Loucy (cell line): ENCODE measurements at regions not wholly inside any gene's neighbourhood (a gene's known extent, or its start where the extent isn't known, plus 50 kb on each side); places are given as distances from the start of the nearest gene placed in this dataset.

Experiments
- EZH2phosphoT487 ChIP-seq: fragments of 200-600 bp; IDR thresholded peaks from 2 replicates; pipeline ENCODE4 v1.6.1; 2018; ENCODE audit warnings: antibody characterized with exemption, mild to moderate bottlenecking, moderate library complexity, borderline replicate concordance
- TF ChIP-seq, protein P1 (sequence below): fragments of 200-600 bp; sonication (generic); conservative IDR thresholded peaks from 2 replicates; pipeline ENCODE4 v1.5.1; 2014; ENCODE audit warnings: mild to moderate bottlenecking, antibody characterized with exemption, low read length

- TF ChIP-seq, protein P1, sequence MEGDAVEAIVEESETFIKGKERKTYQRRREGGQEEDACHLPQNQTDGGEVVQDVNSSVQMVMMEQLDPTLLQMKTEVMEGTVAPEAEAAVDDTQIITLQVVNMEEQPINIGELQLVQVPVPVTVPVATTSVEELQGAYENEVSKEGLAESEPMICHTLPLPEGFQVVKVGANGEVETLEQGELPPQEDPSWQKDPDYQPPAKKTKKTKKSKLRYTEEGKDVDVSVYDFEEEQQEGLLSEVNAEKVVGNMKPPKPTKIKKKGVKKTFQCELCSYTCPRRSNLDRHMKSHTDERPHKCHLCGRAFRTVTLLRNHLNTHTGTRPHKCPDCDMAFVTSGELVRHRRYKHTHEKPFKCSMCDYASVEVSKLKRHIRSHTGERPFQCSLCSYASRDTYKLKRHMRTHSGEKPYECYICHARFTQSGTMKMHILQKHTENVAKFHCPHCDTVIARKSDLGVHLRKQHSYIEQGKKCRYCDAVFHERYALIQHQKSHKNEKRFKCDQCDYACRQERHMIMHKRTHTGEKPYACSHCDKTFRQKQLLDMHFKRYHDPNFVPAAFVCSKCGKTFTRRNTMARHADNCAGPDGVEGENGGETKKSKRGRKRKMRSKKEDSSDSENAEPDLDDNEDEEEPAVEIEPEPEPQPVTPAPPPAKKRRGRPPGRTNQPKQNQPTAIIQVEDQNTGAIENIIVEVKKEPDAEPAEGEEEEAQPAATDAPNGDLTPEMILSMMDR: no peak
- TF ChIP-seq EZH2phosphoT487: no peak
Measured at GRCh38 chr6:132028029-132028428, 76.9 kb upstream of the CCN2 start.
